ENCODE measurements at regions not wholly inside any gene's neighbourhood (a gene's known extent, or its start where the extent isn't known, plus 50 kb on each side); places are given as distances from the start of the nearest gene placed in this dataset.

DNA sequence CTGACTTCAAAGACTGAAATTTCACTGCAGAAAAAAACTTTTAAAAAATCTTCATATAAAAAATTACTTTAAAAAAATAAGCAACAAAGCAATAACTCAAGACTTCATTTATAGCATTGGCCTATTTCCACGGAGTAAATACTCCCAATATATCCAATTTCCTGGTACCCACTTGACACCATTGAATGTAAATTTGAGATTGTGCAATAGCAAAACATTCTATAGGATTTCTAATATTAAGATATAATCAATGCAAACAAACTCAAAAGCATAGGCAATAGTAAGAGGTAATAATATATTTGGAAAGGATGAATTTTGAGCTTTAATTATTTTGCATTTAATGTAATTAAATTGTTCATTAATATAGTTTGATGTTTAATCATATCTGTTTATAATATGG, 148.0 kb upstream of the CNTN6 start:
- H3K9me3 Mint-ChIP-seq = peaks cover 92% of the 10 kb centered on the region
- no peaks in the 10 kb centered on the region for H3K4me1 Mint-ChIP-seq
- ATAC-seq = no peak
- no peaks in the 10 kb centered on the region for H3K9me2 ChIP-seq (ENCODE audit: insufficient read depth)
- no peak overlapping the region for H3K4me3 Mint-ChIP-seq
- no peak for TF ChIP-seq EZH2 (IDR thresholded peaks at IDR 0.05; ENCODE audit: low read depth, unreplicated experiment)
- TF ChIP-seq REST (IDR thresholded peaks at IDR 0.05; ENCODE audit: unreplicated experiment) = no peak
- TF ChIP-seq POLR2AphosphoS5 (IDR thresholded peaks at IDR 0.05; ENCODE audit: low read depth) = no peak
- no peak for TF ChIP-seq STAT1 (IDR thresholded peaks at IDR 0.05; ENCODE audit: unreplicated experiment)
- TF ChIP-seq NANOG (IDR thresholded peaks at IDR 0.05; ENCODE audit: borderline replicate concordance) = no peak
- TF ChIP-seq EZH2phosphoT487 (IDR thresholded peaks at IDR 0.05; ENCODE audit: unreplicated experiment) = no peak
- TF ChIP-seq CREB1 (CRISPR knock-in tag; IDR thresholded peaks at IDR 0.05; ENCODE audit: low read depth) = no peak
- TF ChIP-seq ZNF462 (CRISPR knock-in tag; IDR thresholded peaks at IDR 0.05) = no peak
- no peak for TF ChIP-seq ZNF114 (CRISPR knock-in tag; IDR thresholded peaks at IDR 0.05)
- TF ChIP-seq CTCF (conservative IDR thresholded peaks at IDR 0.05; ENCODE audit: low read depth in 2 of 2) = no peak
- TF ChIP-seq JUNB (IDR thresholded peaks at IDR 0.05; ENCODE audit: unreplicated experiment) = no peak
- TF ChIP-seq, protein P1, sequence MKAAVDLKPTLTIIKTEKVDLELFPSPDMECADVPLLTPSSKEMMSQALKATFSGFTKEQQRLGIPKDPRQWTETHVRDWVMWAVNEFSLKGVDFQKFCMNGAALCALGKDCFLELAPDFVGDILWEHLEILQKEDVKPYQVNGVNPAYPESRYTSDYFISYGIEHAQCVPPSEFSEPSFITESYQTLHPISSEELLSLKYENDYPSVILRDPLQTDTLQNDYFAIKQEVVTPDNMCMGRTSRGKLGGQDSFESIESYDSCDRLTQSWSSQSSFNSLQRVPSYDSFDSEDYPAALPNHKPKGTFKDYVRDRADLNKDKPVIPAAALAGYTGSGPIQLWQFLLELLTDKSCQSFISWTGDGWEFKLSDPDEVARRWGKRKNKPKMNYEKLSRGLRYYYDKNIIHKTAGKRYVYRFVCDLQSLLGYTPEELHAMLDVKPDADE (IDR thresholded peaks at IDR 0.05) = no peak
- no peak for TF ChIP-seq ZNF331 (CRISPR knock-in tag; IDR thresholded peaks at IDR 0.05; ENCODE audit: low read depth)
- no peaks in the 10 kb centered on the region for H4K20me1 ChIP-seq (replicated peaks; ENCODE audit: insufficient read depth)
- H3K36me3 ChIP-seq (ENCODE audit: insufficient read depth) = no peaks in the 10 kb centered on the region
- H3K36me3 Mint-ChIP-seq (ENCODE audit: low read depth) = peaks cover 25% of the 10 kb centered on the region
- H3F3A ChIP-seq (replicated peaks; ENCODE audit: low read depth) = no peaks in the 10 kb centered on the region
- no peak overlapping the region for H3K27ac ChIP-seq (ENCODE audit: low read depth)
- H3K4me3 ChIP-seq = no peak overlapping the region
- H3K79me2 ChIP-seq (replicated peaks; ENCODE audit: insufficient read depth) = no peaks in the 10 kb centered on the region
- H3K27me3 ChIP-seq (ENCODE audit: insufficient read depth) = no peaks in the 10 kb centered on the region
- H3K4me1 ChIP-seq (ENCODE audit: insufficient read depth) = no peaks in the 10 kb centered on the region
- H3K27me3 Mint-ChIP-seq (ENCODE audit: insufficient read depth, low read depth, poor library complexity) = no peaks in the 10 kb centered on the region
- no peak overlapping the region for H3K4me2 ChIP-seq
- no peak overlapping the region for H2AFZ ChIP-seq
- H3K27ac Mint-ChIP-seq = no peak overlapping the region
- no peak for DNase-seq (ENCODE audit: low spot score)

All from GM23338 (cell line).